Heart right ventricle (tissue), 16 donors: ENCODE measurements at regions not wholly inside any gene's neighbourhood (a gene's known extent, or its start where the extent isn't known, plus 50 kb on each side); places are given as distances from the start of the nearest gene placed in this dataset.
"Not testable (repeated sequence)": the region's sequence is repeated elsewhere in the genome, so short reads cannot be mapped to it uniquely, and the experiment has no call there.

Experiments
- ATAC-seq, 8 donors: fragments of 200-7000 bp; cut with Tn5 transposase; one replicate each; pipeline ENCODE4 v1.9.1; 2020; ENCODE audit warnings: mild to moderate bottlenecking in 8 of 8, moderate library complexity in 8 of 8, moderate number of reproducible peaks in 1 of 8
- DNase-seq, 2 donors: peaks; one replicate each; pipeline ENCODE4 v3.0.0-alpha.2; 2020
- H3K27ac ChIP-seq, 10 donors: fragments of 200-600 bp; sonication (generic) in 2 of 10; one replicate each; pipeline versions ENCODE4 v1.5.0 to v1.8.0; 2020 to 2022; ENCODE audit warnings: mild to moderate bottlenecking in 3 of 10
- H3K27me3 ChIP-seq, 7 donors: fragments of 200-600 bp; one replicate each; pipeline ENCODE4 v1.8.0; 2021 to 2022; ENCODE audit warnings: mild to moderate bottlenecking in 2 of 7
- H3K36me3 ChIP-seq, 9 donors: fragments of 200-600 bp; sonication (generic) in 1 of 9; one replicate each; pipeline versions ENCODE4 v1.5.0 to v1.8.0; 2020 to 2022; ENCODE audit warnings: mild to moderate bottlenecking in 2 of 9
- H3K4me1 ChIP-seq, 9 donors: fragments of 200-600 bp; sonication (generic) in 1 of 9; one replicate each; pipeline versions ENCODE4 v1.5.0 to v1.8.0; 2020 to 2022; ENCODE audit warnings: mild to moderate bottlenecking in 4 of 9
- H3K4me3 ChIP-seq, 10 donors: fragments of 200-600 bp; sonication (generic) in 2 of 10; one replicate each; pipeline versions ENCODE4 v1.5.0 to v1.8.0; 2020 to 2022; ENCODE audit warnings: mild to moderate bottlenecking in 7 of 10, moderate library complexity in 2 of 10
- H3K9me3 ChIP-seq, 11 donors: fragments of 200-600 bp in 10 of 11; sonication (generic) in 2 of 11; one replicate each; pipeline versions ENCODE4 v1.5.0 to v1.8.0; 2013 to 2022; ENCODE audit warnings: mild to moderate bottlenecking in 2 of 11, control low read depth in 1 of 11, moderate library complexity in 1 of 11
- WGBS, 2 donors: extraction: QIAGEN DNeasy Blood & Tissue Kit; methylation state at CpG; one replicate each; pipeline ENCODE4 v1.1.7; 2013; ENCODE audit warnings: inconsistent platforms in 1 of 2; 5-methylcytosine and 5-hydroxymethylcytosine counted together
- intact Hi-C, 10 donors: fragments of 100-400 bp; cut with DNase I; formaldehyde crosslinking; loops; one replicate each; pipeline versions ENCODE4 v1.11.1 to v1.14.2; 2022
- TF ChIP-seq, protein P1 (sequence below), 9 donors: fragments of 200-600 bp; sonication (generic) in 2 of 9; IDR thresholded peaks; one replicate each; pipeline versions ENCODE4 v1.5.0 to v1.8.0; 2021 to 2022; ENCODE audit warnings: antibody characterized with exemption in 9 of 9, mild to moderate bottlenecking in 5 of 9, moderate library complexity in 1 of 9
- donor health status: Arrhythmogenic right ventricular cardiomyopathy.
- donor health status: ischemic (EF 13 %, LVEDD 7.1; RV severe dilation, severe dysfunction).
- donor health status: healthy with polysubstance abuse.
- donor health status: DM: no; HTN: yes; CAD: no.
- donor health status: DM: no; HTN: no; CAD: no.
- donor health status: ischemic (EF 25% LVEDD 6.9; RV normal size, moderate dysfunction).
- donor health status: ischemic (EF 25% LVEDD 5.7; RV mildly dilated, moderate dysfunction).
- donor health status: healthy.
- donor health status: DM: yes; HTN: yes; CAD: no.
- donor health status: Ischemic cardiomyopathy.
- donor health status: ischemic (EF 35%, LVEDD 5.7; RV mildly dilated, moderate dysfunction).
- donor health status: nonischemic (EF 11% LVEDD 7.7; RV severe dilation, severe dysfunction).
- donor health status: DM: yes; HTN: yes; CAD: no.
- donor health status: PGD.
- donor health status: ischemic (EF 29% LVEDD 5.4; RV normal size, mild dysfunction).
- donor health status: nonischemic (EF 23%, LVEDD 6.1; RV moderate dilation, normal function).

GRCh38 chr13:61898207-61898606 lies 482.6 kb upstream of the PCDH20 start:
- ATAC-seq: no peak
- WGBS, 2 donors: 85 to 87% methylated on average over 2 of the region's 2 CpGs
- Histone ChIP-seq H3K27ac (no peak overlapping the region), H3K4me3 (no peak overlapping the region), H3K9me3 (no peaks in the 10 kb centered on the region), H3K36me3 (no peaks in the 10 kb centered on the region), H3K4me1 (no peaks in the 10 kb centered on the region), H3K27me3 (no peaks in the 10 kb centered on the region)
- TF ChIP-seq, protein P1, sequence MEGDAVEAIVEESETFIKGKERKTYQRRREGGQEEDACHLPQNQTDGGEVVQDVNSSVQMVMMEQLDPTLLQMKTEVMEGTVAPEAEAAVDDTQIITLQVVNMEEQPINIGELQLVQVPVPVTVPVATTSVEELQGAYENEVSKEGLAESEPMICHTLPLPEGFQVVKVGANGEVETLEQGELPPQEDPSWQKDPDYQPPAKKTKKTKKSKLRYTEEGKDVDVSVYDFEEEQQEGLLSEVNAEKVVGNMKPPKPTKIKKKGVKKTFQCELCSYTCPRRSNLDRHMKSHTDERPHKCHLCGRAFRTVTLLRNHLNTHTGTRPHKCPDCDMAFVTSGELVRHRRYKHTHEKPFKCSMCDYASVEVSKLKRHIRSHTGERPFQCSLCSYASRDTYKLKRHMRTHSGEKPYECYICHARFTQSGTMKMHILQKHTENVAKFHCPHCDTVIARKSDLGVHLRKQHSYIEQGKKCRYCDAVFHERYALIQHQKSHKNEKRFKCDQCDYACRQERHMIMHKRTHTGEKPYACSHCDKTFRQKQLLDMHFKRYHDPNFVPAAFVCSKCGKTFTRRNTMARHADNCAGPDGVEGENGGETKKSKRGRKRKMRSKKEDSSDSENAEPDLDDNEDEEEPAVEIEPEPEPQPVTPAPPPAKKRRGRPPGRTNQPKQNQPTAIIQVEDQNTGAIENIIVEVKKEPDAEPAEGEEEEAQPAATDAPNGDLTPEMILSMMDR (IDR thresholded peaks at IDR 0.05): no peak
- intact Hi-C loops: no loop called here
- no peak for DNase-seq

DNA sequence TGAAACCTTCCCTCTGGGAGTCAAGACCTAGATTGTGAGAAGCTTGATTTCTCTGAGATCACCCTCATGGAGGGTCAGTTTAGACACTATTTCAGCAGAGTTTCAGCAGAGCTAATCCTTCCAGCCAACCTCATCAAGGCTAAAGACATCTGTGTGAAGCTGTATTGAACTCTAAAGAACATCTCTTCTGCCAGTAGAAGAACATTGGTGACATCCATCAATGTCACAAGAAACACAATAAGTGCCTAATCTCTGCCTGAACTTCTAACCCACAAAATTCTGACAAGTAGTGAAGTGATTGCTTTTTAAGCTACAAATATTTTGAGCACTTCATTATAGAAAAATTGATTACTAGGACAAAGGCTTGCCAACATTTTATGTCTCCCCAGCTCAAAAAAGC lies 475.8 kb upstream of the PCDH20 start:
- no peaks in the 10 kb centered on the region for H3K36me3 ChIP-seq
- no peaks in the 10 kb centered on the region for H3K4me1 ChIP-seq
- TF ChIP-seq, protein P1 (IDR thresholded peaks at IDR 0.05): no peak
- DNase-seq (no peak), ATAC-seq (no peak)
- H3K27me3 ChIP-seq: no peaks in the 10 kb centered on the region
- intact Hi-C loops: no loop called here
- peaks cover 0 to 3% (median 0%) of the 10 kb centered on the region in 11 donors for H3K9me3 ChIP-seq
- no peak overlapping the region for H3K27ac ChIP-seq
- no peak overlapping the region for H3K4me3 ChIP-seq

DNA sequence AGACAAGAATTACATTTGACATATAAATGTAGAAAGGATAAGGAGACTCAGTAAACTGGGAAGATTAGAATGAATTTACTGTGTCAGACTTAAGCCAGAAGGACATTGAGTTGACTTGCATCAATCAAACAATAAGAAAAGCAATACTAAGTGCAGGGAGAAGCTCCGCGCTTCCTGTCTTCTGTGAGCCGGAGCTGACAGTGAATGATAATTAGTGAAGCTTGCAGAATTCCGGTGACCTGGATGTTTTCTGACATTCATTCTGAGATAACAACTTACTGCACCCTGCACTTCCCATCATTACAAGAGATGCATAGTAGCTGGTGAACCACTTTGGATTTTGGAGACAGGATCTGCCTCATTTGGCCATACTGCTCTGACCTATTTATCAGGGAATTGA lies 469.2 kb upstream of the PCDH20 start:
- 52 to 64% methylated on average over 4 of the region's 4 CpGs for WGBS, 2 donors
- Histone ChIP-seq H3K27me3 (no peaks in the 10 kb centered on the region), H3K4me1 (no peaks in the 10 kb centered on the region), H3K4me3 (no peak overlapping the region), H3K27ac (no peak overlapping the region), H3K36me3 (no peaks in the 10 kb centered on the region), H3K9me3 (no peaks in the 10 kb centered on the region)
- DNase-seq (no peak), ATAC-seq (no peak)
- intact Hi-C loops: no loop called here
- TF ChIP-seq, protein P1 (IDR thresholded peaks at IDR 0.05): no peak

GRCh38 chr13:61880578-61881283 lies 465.1 kb upstream of the PCDH20 start:
- ATAC-seq (no peak), DNase-seq (no peak)
- intact Hi-C loops: no loop called here
- WGBS, 2 donors: 45 to 47% methylated on average over 3 of the region's 3 CpGs
- no peaks in the 10 kb centered on the region for H3K27me3 ChIP-seq
- H3K9me3 ChIP-seq: peaks cover 0 to 32% (median 2%) of the 10 kb centered on the region in 11 donors
- no peaks in the 10 kb centered on the region for H3K4me1 ChIP-seq
- H3K4me3 ChIP-seq: no peak overlapping the region
- no peaks in the 10 kb centered on the region for H3K36me3 ChIP-seq
- H3K27ac ChIP-seq: no peak overlapping the region
- TF ChIP-seq, protein P1 (IDR thresholded peaks at IDR 0.05): peak in 6 of 9 donors; percentile 12 to 48 (median 22)

DNA sequence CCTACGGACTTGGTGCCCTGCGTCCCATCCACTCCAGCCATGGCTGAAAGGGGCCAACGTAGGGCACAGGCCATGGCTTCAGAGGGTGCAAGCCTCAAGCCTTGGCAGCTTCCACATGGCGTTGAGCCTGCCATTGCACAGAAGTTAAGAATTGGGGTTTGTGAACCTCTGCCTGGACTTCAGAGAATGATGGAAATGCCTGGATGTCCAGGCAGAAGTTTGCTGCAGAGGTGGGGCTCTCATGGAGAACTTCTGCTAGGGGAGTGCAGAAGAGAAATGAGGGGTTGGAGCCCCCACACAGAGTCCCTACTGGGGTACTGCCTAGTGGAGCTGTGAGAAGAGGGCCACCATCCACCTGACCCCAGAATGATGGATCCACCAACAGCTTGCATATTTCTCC lies 462.9 kb upstream of the PCDH20 start:
- intact Hi-C loops, H3K36me3 ChIP-seq, H3K27ac ChIP-seq, DNase-seq, H3K4me3 ChIP-seq, ATAC-seq, H3K27me3 ChIP-seq, H3K4me1 ChIP-seq: not testable (repeated sequence)
- WGBS, 2 donors: 67 to 82% methylated on average over 4 of the region's 4 CpGs
- H3K9me3 ChIP-seq: peaks cover 0 to 51% (median 5%) of the 10 kb centered on the region in 11 donors
